ENCODE measurements at regions not wholly inside any gene's neighbourhood (a gene's known extent, or its start where the extent isn't known, plus 50 kb on each side); places are given as distances from the start of the nearest gene placed in this dataset.
"Not testable (repeated sequence)": the region's sequence is repeated elsewhere in the genome, so short reads cannot be mapped to it uniquely, and the experiment has no call there.

- no peak for ATAC-seq (ENCODE audit: poor library complexity)
Measured at GRCh38 chr21:24420689-24421088, 1186.6 kb downstream of the MRPL39 start.

GRCh38 chr21:24419641-24420040, 1187.6 kb downstream of the MRPL39 start:
- DNase-seq; intact Hi-C loops (cut with DNase I); ATAC-seq (ENCODE audit: poor library complexity): not testable (repeated sequence)

More at GRCh38 chr21:24420689-24421088, 1186.6 kb downstream of the MRPL39 start:
- intact Hi-C loops (cut with DNase I) = no loop called here
- no peak for DNase-seq

- intact Hi-C loops (cut with DNase I) = no loop called here
- no peak for DNase-seq
- no peak for ATAC-seq (ENCODE audit: poor library complexity)
Measured at GRCh38 chr21:24418671-24419070, 1188.6 kb downstream of the MRPL39 start.

- ATAC-seq (ENCODE audit: poor library complexity) (no peak), DNase-seq (no peak)
- intact Hi-C loops (cut with DNase I) = no loop called here
Measured at GRCh38 chr21:24411429-24411828, 1195.9 kb downstream of the MRPL39 start.

- intact Hi-C loops (cut with DNase I) = no loop called here
- ATAC-seq (ENCODE audit: poor library complexity) (no peak), DNase-seq (no peak)
Measured at GRCh38 chr21:24403221-24403620, 1204.1 kb downstream of the MRPL39 start.

- DNase-seq = no peak
- ATAC-seq (ENCODE audit: poor library complexity) = no peak
- intact Hi-C loops (cut with DNase I) = no loop called here
Measured at GRCh38 chr21:24395320-24395923, 1211.9 kb downstream of the MRPL39 start.

- no peak for DNase-seq
- intact Hi-C loops (cut with DNase I) = no loop called here
- ATAC-seq (ENCODE audit: poor library complexity) = no peak
Measured at GRCh38 chr21:24375201-24375600, 1232.1 kb downstream of the MRPL39 start.

GRCh38 chr21:24372506-24372905, 1234.8 kb downstream of the MRPL39 start:
- no peak for ATAC-seq (ENCODE audit: poor library complexity)
- intact Hi-C loops (cut with DNase I) = no loop called here
- DNase-seq = no peak

GRCh38 chr21:24369746-24370145, 1237.5 kb downstream of the MRPL39 start:
- no peak for ATAC-seq (ENCODE audit: poor library complexity)
- intact Hi-C loops (cut with DNase I) = no loop called here
- DNase-seq = no peak

GRCh38 chr21:24369278-24369677, 1238.0 kb downstream of the MRPL39 start:
- ATAC-seq (ENCODE audit: poor library complexity) (no peak), DNase-seq (no peak)
- intact Hi-C loops (cut with DNase I) = no loop called here

GRCh38 chr21:24367936-24368335, 1239.3 kb downstream of the MRPL39 start:
- intact Hi-C loops (cut with DNase I) = no loop called here
- ATAC-seq (ENCODE audit: poor library complexity) (no peak), DNase-seq (no peak)

- DNase-seq (no peak), ATAC-seq (ENCODE audit: poor library complexity) (no peak)
- intact Hi-C loops (cut with DNase I) = no loop called here
Measured at GRCh38 chr21:24353492-24353891, 1253.8 kb downstream of the MRPL39 start.

- intact Hi-C loops (cut with DNase I) = no loop called here
- no peak for DNase-seq
- no peak for ATAC-seq (ENCODE audit: poor library complexity)
Measured at GRCh38 chr21:24339406-24339805, 1267.9 kb downstream of the MRPL39 start.

- DNase-seq (no peak), ATAC-seq (ENCODE audit: poor library complexity) (no peak)
- intact Hi-C loops (cut with DNase I) = no loop called here
Measured at GRCh38 chr21:24336491-24336890, 1270.8 kb downstream of the MRPL39 start.

GRCh38 chr21:24323536-24323935, 1283.7 kb downstream of the MRPL39 start:
- DNase-seq (no peak), ATAC-seq (ENCODE audit: poor library complexity) (no peak)
- intact Hi-C loops (cut with DNase I) = no loop called here

GRCh38 chr21:24316277-24316922, 1290.9 kb downstream of the MRPL39 start:
- DNase-seq = no peak
- ATAC-seq (ENCODE audit: poor library complexity) = no peak
- intact Hi-C loops (cut with DNase I) = no loop called here

- intact Hi-C loops (cut with DNase I) = no loop called here
- ATAC-seq (ENCODE audit: poor library complexity) = no peak
- no peak for DNase-seq
Measured at GRCh38 chr21:24310788-24311187, 1296.5 kb downstream of the MRPL39 start.

- ATAC-seq (ENCODE audit: poor library complexity) (no peak), DNase-seq (no peak)
- intact Hi-C loops (cut with DNase I) = no loop called here
Measured at GRCh38 chr21:24308183-24308582, 1299.1 kb downstream of the MRPL39 start.

GRCh38 chr21:24302400-24302799, 1304.9 kb downstream of the MRPL39 start:
- intact Hi-C loops (cut with DNase I) = no loop called here
- ATAC-seq (ENCODE audit: poor library complexity) (no peak), DNase-seq (no peak)

- intact Hi-C loops (cut with DNase I) = no loop called here
- ATAC-seq (ENCODE audit: poor library complexity) (no peak), DNase-seq (no peak)
Measured at GRCh38 chr21:24298040-24298439, 1309.2 kb downstream of the MRPL39 start.

- intact Hi-C loops (cut with DNase I) = no loop called here
- DNase-seq (no peak), ATAC-seq (ENCODE audit: poor library complexity) (no peak)
Measured at GRCh38 chr21:24294171-24294570, 1313.1 kb downstream of the MRPL39 start.
